Breast epithelium (tissue), 4 donors: ENCODE measurements at regions not wholly inside any gene's neighbourhood (a gene's known extent, or its start where the extent isn't known, plus 50 kb on each side); places are given as distances from the start of the nearest gene placed in this dataset.

ENCODE experiments used
- DNase-seq, 2 donors: peaks; one replicate each; pipeline ENCODE4 v3.0.0-alpha.2; 2019; ENCODE audit warnings: low spot score in 2 of 2
- H3K27ac ChIP-seq, 2 donors: fragments of 200-600 bp; sonication (generic) in 1 of 2; one replicate each; pipeline ENCODE4 v1.5.1; 2016 to 2019; ENCODE audit warnings: mild to moderate bottlenecking in 1 of 2
- H3K27me3 ChIP-seq, 2 donors: fragments of 200-600 bp; sonication (generic) in 1 of 2; one replicate each; pipeline versions ENCODE4 v1.5.1 to v1.6.0; 2017 to 2019; ENCODE audit warnings: control low read depth in 1 of 2, mild to moderate bottlenecking in 1 of 2
- H3K36me3 ChIP-seq: fragments of 200-600 bp; one replicate; pipeline ENCODE4 v1.5.1; 2019
- H3K4me1 ChIP-seq, 2 donors: fragments of 200-600 bp; sonication (generic); one replicate each; pipeline ENCODE4 v1.5.1; 2016 to 2019; ENCODE audit warnings: control low read depth in 1 of 2
- H3K4me3 ChIP-seq, 3 donors: fragments of 200-600 bp; sonication (generic); 1 replicate in 2 of 3; 2 replicates in 1 of 3; pipeline ENCODE4 v1.5.1; 2016 to 2019; ENCODE audit warnings: mild to moderate bottlenecking in 3 of 3, moderate library complexity in 2 of 3
- H3K9me3 ChIP-seq, 2 donors: fragments of 200-600 bp; sonication (generic) in 1 of 2; one replicate each; pipeline ENCODE4 v1.5.1; 2016 to 2019; ENCODE audit warnings: control low read depth in 1 of 2
- POLR2A ChIP-seq: fragments of 450-650 bp; IDR thresholded peaks from one replicate; pipeline ENCODE4 v1.6.1; 2016; ENCODE audit warnings: antibody characterized with exemption, mild to moderate bottlenecking, moderate library complexity
- POLR2AphosphoS5 ChIP-seq, 3 donors: sonication (generic); formaldehyde crosslinking; IDR thresholded peaks; one replicate each; pipeline ENCODE4 v1.6.1; 2017; ENCODE audit warnings: antibody characterized with exemption in 3 of 3
- intact Hi-C: fragments of 100-400 bp; cut with DNase I; formaldehyde crosslinking; loops from one replicate; pipeline ENCODE4 v1.15.1; 2023; ENCODE audit warnings: low total_unique reads
- TF ChIP-seq, protein P1 (sequence below), 3 donors: fragments of 450-650 bp; IDR thresholded peaks; one replicate each; pipeline ENCODE4 v1.5.1; 2016 to 2017; ENCODE audit warnings: antibody characterized with exemption in 3 of 3, mild to moderate bottlenecking in 3 of 3, moderate library complexity in 3 of 3

DNA sequence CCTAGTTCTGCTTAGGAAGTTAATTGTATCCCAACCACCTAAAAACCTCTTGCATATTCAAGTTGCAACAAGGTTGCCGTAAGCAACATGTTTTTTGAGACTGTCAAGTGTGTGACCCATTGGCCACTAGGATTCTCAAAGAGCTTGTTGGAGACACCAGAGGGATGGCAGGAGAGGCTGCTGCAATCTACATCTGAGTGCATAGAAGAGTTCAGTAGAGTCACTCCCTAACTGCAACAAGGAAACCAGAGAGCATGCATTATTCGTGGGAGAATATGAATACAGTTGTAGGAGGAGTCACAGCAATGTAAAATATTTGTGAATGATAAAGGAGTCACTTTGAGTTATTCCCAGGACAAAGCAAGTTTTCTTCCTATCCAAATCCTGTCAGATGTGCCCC is 538.6 kb downstream of the TNS3 start:
- no peaks in the 10 kb centered on the region for H3K27me3 ChIP-seq
- no peaks in the 10 kb centered on the region for H3K9me3 ChIP-seq
- intact Hi-C loops = no loop called here
- no peak overlapping the region for H3K27ac ChIP-seq
- H3K36me3 ChIP-seq = no peaks in the 10 kb centered on the region
- TF ChIP-seq, protein P1, sequence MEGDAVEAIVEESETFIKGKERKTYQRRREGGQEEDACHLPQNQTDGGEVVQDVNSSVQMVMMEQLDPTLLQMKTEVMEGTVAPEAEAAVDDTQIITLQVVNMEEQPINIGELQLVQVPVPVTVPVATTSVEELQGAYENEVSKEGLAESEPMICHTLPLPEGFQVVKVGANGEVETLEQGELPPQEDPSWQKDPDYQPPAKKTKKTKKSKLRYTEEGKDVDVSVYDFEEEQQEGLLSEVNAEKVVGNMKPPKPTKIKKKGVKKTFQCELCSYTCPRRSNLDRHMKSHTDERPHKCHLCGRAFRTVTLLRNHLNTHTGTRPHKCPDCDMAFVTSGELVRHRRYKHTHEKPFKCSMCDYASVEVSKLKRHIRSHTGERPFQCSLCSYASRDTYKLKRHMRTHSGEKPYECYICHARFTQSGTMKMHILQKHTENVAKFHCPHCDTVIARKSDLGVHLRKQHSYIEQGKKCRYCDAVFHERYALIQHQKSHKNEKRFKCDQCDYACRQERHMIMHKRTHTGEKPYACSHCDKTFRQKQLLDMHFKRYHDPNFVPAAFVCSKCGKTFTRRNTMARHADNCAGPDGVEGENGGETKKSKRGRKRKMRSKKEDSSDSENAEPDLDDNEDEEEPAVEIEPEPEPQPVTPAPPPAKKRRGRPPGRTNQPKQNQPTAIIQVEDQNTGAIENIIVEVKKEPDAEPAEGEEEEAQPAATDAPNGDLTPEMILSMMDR (IDR thresholded peaks at IDR 0.05) = no peak
- TF ChIP-seq POLR2AphosphoS5 (IDR thresholded peaks at IDR 0.05) (no peak), POLR2A (no peak)
- no peak overlapping the region for H3K4me3 ChIP-seq
- peaks cover 12 to 36% of the 10 kb centered on the region in 2 donors for H3K4me1 ChIP-seq
- no peak for DNase-seq

DNA sequence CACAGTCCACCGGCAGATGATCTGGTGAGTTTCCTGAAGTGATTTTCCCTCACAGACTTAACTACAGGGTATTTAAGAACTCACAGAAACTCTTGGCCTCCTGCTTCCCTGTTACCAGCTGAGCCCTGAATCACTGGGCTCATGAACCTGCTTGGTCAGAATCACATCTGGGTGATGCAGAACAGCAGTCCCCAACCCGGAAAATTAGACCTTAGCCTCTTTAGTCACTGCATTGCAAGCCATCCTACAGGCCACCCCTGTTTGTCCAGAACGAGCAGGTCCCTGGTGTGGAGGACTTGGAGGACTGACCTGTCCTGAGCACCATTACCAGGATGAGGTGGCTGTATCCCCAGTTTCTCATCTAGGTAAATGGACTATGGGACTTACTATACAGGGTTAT is 539.2 kb downstream of the TNS3 start:
- Histone ChIP-seq H3K4me1 (peaks cover 12 to 36% of the 10 kb centered on the region in 2 donors), H3K36me3 (no peaks in the 10 kb centered on the region), H3K9me3 (no peaks in the 10 kb centered on the region), H3K27ac (no peak overlapping the region), H3K27me3 (no peaks in the 10 kb centered on the region), H3K4me3 (no peak overlapping the region)
- no peak for DNase-seq
- intact Hi-C loops = no loop called here
- TF ChIP-seq, protein P1 (IDR thresholded peaks at IDR 0.05) = no peak

DNA sequence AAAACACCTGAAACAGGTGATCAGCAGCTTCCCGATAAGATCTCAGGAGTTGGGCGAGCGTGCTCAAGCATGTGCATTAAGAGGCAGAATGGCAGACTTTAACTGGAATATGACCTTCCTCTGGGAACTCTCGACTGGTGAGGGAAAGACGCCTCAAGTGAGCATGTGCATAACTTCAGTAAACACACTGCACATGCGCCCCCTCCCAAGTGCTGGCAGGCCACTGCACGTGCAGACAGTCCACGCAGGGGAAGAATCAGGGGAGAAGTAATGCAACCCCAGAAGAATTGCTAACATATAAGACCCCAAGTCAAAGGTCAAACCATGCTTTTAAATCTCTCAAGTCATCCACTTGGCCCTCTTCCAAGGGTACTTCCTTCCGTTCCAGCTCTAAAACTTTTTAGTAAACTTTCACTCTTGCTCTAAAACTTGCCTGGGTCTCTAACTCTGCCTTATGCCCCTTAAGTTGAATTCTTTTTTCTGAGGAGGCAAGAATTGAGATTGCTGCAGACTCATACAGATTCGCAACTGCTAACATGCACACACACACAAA is 541.0 kb downstream of the TNS3 start:
- no peak overlapping the region for H3K4me3 ChIP-seq
- intact Hi-C loops = no loop called here

DNA sequence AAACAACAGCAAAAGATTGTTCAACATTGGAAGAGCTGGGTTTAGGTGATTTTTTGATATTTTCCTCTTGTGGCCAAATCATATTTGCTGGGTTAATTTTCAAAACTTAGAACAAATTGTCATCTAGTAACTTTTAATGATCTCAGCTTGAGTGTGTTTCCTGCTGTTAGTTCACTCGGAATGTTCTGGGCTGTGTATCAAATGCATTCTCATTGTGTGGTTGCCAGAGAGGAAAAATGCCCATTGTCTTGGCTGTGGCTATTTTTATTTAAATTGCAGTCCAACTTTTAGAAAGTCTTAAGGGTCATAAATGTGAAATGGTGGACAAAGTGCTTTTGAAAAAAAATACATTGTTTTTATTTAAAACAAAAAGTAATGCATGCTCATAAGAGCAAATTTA is 542.0 kb downstream of the TNS3 start:
- Histone ChIP-seq H3K4me1 (peaks cover 12 to 23% of the 10 kb centered on the region in 2 donors), H3K27ac (peak overlapping the region; percentile 84), H3K4me3 (no peak overlapping the region), H3K27me3 (no peaks in the 10 kb centered on the region), H3K9me3 (no peaks in the 10 kb centered on the region), H3K36me3 (no peaks in the 10 kb centered on the region)
- TF ChIP-seq, protein P1 (IDR thresholded peaks at IDR 0.05) = no peak
- TF ChIP-seq POLR2AphosphoS5 (IDR thresholded peaks at IDR 0.05) (no peak), POLR2A (no peak)
- intact Hi-C loops = no loop called here
- DNase-seq = peak in 1 of 2 donors; percentile 37

More for the DNA sequence above, 541.0 kb downstream of the TNS3 start:
- no peaks in the 10 kb centered on the region for H3K36me3 ChIP-seq
- peak overlapping the region in 1 of 2 donors; percentile 61 for H3K27ac ChIP-seq
- no peak for TF ChIP-seq POLR2AphosphoS5 (IDR thresholded peaks at IDR 0.05)
- no peak for TF ChIP-seq POLR2A
- TF ChIP-seq, protein P1 (IDR thresholded peaks at IDR 0.05) = no peak
- no peak for DNase-seq
- H3K4me1 ChIP-seq = peaks cover 12 to 31% of the 10 kb centered on the region in 2 donors
- no peaks in the 10 kb centered on the region for H3K27me3 ChIP-seq
- H3K9me3 ChIP-seq = no peaks in the 10 kb centered on the region

DNA sequence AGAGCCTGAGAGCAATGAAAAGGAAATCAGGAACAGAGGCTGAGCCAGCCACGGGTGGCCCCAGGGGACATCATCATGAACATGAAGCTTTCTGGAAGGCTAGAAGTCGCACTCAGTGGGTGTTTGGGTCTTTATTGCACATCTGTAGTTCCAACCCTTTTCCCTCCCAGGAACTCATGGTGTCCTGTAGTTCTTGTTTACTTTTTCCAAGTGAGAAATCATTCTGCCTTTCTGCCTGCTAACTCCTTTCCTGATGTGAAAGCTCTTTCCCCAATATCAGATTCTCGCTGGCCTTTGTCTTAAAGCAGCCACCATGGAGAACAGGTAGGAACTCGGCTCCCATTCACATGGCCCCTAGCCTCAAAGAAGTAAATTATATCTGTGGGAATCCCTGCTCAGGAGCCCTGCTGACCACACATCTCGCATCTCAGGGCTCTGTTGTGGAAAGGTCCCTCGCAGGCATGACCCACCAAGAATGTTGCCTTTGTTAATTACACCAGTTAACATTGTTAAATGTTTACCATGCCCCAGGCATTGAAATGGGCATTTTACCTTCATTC is 542.7 kb downstream of the TNS3 start:
- H3K9me3 ChIP-seq = no peaks in the 10 kb centered on the region
- no peak for TF ChIP-seq POLR2A
- TF ChIP-seq, protein P1 (IDR thresholded peaks at IDR 0.05) = no peak
- TF ChIP-seq POLR2AphosphoS5 (IDR thresholded peaks at IDR 0.05) = no peak
- H3K4me1 ChIP-seq = peaks cover 12 to 16% of the 10 kb centered on the region in 2 donors
- H3K27ac ChIP-seq = peak overlapping the region; percentile 84
- no peaks in the 10 kb centered on the region for H3K27me3 ChIP-seq
- intact Hi-C loops = no loop called here
- no peak overlapping the region for H3K4me3 ChIP-seq
- H3K36me3 ChIP-seq = no peaks in the 10 kb centered on the region
- no peak for DNase-seq
